ENCODE measurements at regions not wholly inside any gene's neighbourhood (a gene's known extent, or its start where the extent isn't known, plus 50 kb on each side); places are given as distances from the start of the nearest gene placed in this dataset.
A peak's percentile ranks its signal among the peaks of the same experiment; 100 is the strongest.

GRCh38 chr12:107402041-107403022 lies 283.3 kb upstream of the PWP1 start:
- peak; percentile 54 for DNase-seq (ENCODE audit: low read depth)

- no peak for DNase-seq (ENCODE audit: low read depth)
These were observed 280.6 kb upstream of the PWP1 start for GRCh38 chr12:107404981-107405380.

GRCh38 chr12:107405436-107405835 lies 280.2 kb upstream of the PWP1 start:
- no peak for DNase-seq (ENCODE audit: low read depth)

GRCh38 chr12:107406932-107407331 lies 278.7 kb upstream of the PWP1 start:
- DNase-seq (ENCODE audit: low read depth), result no peak

GRCh38 chr12:107411792-107412535 lies 273.6 kb upstream of the PWP1 start:
- DNase-seq (ENCODE audit: low read depth), result no peak

- DNase-seq (ENCODE audit: low read depth), result no peak
These were observed 270.5 kb upstream of the PWP1 start for GRCh38 chr12:107415071-107415470.

GRCh38 chr12:107415834-107416233 lies 269.8 kb upstream of the PWP1 start:
- no peak for DNase-seq (ENCODE audit: low read depth)

GRCh38 chr12:107417004-107417403 lies 268.6 kb upstream of the PWP1 start:
- no peak for DNase-seq (ENCODE audit: low read depth)

- DNase-seq (ENCODE audit: low read depth), result no peak
These were observed 266.6 kb upstream of the PWP1 start for GRCh38 chr12:107418981-107419380.

GRCh38 chr12:107423531-107423930 lies 262.1 kb upstream of the PWP1 start:
- no peak for DNase-seq (ENCODE audit: low read depth)

GRCh38 chr12:107429006-107429705 lies 256.4 kb upstream of the PWP1 start:
- no peak for DNase-seq (ENCODE audit: low read depth)

GRCh38 chr12:107431942-107432341 lies 253.7 kb upstream of the PWP1 start:
- no peak for DNase-seq (ENCODE audit: low read depth)

GRCh38 chr12:107435072-107435471 lies 250.5 kb upstream of the PWP1 start:
- DNase-seq (ENCODE audit: low read depth), result no peak

GRCh38 chr12:107435520-107435919 lies 250.1 kb upstream of the PWP1 start:
- no peak for DNase-seq (ENCODE audit: low read depth)

GRCh38 chr12:107436376-107436775 lies 249.2 kb upstream of the PWP1 start:
- DNase-seq (ENCODE audit: low read depth), result no peak

- no peak for DNase-seq (ENCODE audit: low read depth)
These were observed 248.8 kb upstream of the PWP1 start for GRCh38 chr12:107436836-107437235.

- no peak for DNase-seq (ENCODE audit: low read depth)
These were observed 247.6 kb upstream of the PWP1 start for GRCh38 chr12:107437954-107438353.

GRCh38 chr12:107439026-107439738 lies 246.4 kb upstream of the PWP1 start:
- no peak for DNase-seq (ENCODE audit: low read depth)

GRCh38 chr12:107440606-107441005 lies 245.0 kb upstream of the PWP1 start:
- no peak for DNase-seq (ENCODE audit: low read depth)

- DNase-seq (ENCODE audit: low read depth), result no peak
These were observed 243.8 kb upstream of the PWP1 start for GRCh38 chr12:107441665-107442300.

- DNase-seq (ENCODE audit: low read depth), result no peak
These were observed 243.1 kb upstream of the PWP1 start for GRCh38 chr12:107442326-107442987.
